ENCODE measurements at regions not wholly inside any gene's neighbourhood (a gene's known extent, or its start where the extent isn't known, plus 50 kb on each side); places are given as distances from the start of the nearest gene placed in this dataset.

DNA sequence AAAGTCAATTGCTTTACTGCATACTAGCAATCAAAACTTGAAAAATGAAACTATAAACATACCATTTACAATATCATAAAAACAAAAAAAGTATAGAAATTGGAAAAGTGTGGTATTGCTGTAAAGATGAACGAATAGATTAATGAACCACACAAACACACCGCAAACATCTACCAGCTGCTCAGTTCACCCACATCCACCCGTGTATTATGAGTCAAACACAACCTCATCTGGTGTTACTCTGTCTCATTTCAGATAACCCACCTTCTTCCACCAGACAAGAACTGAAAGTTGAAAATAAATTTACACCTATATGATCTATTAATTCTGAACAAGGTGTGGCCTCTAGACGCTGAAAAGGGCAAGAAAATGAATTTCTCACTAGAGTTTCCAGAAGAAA, 53.3 kb downstream of the BLID start:
- no peak for DNase-seq (ENCODE audit: low read depth)

GRCh38 chr11:122059565-122059964, 56.5 kb downstream of the BLID start:
- no peak for DNase-seq (ENCODE audit: low read depth)

DNA sequence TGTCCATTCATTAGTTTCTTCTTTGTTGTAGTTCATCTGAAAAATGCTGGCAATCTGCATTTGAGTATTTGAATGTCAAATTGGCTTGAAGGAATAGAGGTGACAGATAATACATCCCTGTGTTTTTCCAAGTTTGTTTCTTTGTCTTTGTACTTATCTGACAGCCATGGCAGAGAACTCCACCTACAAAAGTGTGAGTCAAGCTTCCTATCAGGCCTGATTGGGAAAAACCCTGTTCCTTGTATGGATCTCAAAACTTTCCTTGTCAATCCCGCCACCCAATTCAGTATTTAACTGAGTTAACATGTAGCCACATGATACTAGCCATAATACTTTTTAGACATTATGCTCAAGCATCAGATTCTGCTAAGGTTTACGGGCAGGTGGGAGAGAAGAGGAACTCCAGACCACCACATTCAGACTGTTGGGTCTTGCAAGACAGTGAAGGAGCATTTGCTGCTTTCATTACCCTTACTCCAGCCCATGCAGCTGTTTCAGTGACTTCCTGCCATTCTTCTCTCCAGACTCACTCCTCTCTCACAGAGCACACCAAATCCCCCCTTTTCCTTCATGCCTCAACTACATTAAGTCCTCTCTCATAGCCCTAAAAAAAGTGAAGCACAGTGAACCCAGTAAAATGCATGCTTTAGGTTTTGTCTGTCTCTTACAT, 65.9 kb downstream of the BLID start:
- no peak for DNase-seq (ENCODE audit: low read depth)

GRCh38 chr11:122048401-122048800, 67.6 kb downstream of the BLID start:
- no peak for DNase-seq (ENCODE audit: low read depth)

- DNase-seq (ENCODE audit: low read depth) = no peak
Measured at GRCh38 chr11:122046846-122047245, 69.2 kb downstream of the BLID start.

DNA sequence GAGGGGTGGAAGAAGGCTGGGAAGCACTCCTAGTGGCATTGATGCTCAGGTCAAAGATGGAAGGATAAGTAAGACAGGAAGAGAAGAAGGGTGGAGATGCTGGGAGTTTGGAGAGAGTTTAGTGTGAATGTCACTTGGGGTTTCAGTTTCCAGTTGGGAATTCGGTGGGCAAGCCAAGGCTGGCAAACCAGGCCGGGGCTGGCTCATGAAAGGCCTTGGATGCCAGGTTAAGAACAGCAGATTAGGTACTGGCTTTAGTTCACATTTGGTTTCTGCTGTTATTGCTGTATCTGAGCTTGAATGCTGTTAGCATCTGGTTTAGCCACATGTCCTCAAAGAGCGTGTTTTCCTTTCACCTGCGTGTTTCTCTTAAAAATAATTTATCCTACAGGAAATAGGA, 69.6 kb downstream of the BLID start:
- DNase-seq (ENCODE audit: low read depth) = no peak

- DNase-seq (ENCODE audit: low read depth) = peak; percentile 56
Measured at GRCh38 chr11:122045181-122045586, 70.8 kb downstream of the BLID start.

GRCh38 chr11:122044086-122044485, 71.9 kb downstream of the BLID start:
- no peak for DNase-seq (ENCODE audit: low read depth)

DNA sequence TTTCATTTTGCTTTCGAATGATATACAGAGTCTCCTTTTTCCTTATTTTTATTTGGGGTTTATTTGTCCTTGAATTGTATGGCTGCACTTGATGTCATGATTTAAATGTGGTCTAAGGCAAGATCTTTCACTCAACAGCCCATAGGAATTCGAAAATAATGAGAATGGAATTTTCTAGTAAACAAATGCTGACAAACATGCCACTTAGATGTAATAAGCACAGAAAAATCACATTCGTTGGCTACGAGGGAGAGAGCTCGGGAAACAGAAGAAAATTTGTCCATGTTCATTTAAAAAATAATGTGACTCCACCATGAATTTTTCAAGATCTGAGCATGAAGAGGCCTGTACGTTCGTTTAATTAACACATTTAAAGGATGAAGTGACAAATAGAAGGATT, 73.0 kb downstream of the BLID start:
- no peak for DNase-seq (ENCODE audit: low read depth)

DNA sequence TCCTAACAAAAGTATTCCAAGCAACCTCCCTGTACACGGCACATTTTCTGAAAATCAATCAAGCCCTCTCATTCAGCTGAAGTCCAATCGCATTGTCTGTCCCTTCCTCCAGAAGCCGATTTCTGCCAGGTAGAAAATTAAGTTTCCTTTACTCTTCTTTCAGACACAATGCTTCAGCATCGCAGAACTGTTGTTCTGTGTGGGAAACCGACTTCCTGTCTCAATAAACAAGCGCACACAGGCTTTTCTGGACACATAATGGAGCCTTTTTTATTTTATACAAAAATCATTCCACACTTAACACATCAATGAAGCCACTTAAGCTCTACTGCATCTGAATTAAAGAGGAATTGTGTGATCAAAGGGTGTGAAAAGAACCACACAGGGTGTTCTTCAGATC, 75.6 kb downstream of the BLID start:
- no peak for DNase-seq (ENCODE audit: low read depth)

DNA sequence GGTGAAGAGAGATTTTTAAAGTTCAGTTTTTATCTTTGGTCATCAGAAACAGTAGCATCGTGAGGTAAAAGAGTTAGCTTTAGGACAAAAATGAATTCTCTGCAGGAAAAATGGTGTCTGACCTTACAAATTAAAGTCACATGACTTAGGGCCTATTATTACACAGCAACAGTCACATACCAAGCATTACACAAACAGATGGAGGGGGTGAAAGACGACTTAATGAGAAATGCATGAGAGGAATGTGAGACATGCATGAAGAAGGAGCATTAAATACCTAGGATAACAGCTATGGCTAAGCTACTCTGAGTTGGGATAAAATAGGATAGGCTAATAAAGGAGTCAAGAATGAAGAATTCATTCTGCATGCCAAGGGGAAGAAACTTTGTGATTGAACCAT, 77.5 kb downstream of the BLID start:
- peak; percentile 15 for DNase-seq (ENCODE audit: low read depth)

- DNase-seq (ENCODE audit: low read depth) = no peak
Measured at GRCh38 chr11:122037911-122038310, 78.1 kb downstream of the BLID start.

DNA sequence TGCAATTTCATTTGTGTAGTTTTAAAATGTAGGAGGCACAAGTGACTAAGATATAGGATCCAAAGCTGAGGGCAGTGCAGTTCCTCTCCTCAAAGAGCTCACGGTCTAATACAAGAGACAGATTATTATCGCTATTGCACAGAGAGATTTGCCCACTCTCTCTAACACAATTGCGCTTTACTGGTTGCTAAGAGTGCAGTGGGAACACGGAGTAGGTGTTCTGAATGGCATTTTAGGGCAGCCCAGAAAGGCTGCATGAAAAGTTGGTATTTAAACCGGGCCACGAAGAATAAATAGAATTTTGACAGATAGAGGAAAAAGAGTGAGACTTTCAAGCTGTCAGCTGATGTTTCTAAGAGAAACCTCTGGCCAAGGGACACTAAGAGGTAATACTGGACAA, 79.5 kb downstream of the BLID start:
- no peak for DNase-seq (ENCODE audit: low read depth)

- DNase-seq (ENCODE audit: low read depth) = no peak
Measured at GRCh38 chr11:122036018-122036417, 80.0 kb downstream of the BLID start.

DNA sequence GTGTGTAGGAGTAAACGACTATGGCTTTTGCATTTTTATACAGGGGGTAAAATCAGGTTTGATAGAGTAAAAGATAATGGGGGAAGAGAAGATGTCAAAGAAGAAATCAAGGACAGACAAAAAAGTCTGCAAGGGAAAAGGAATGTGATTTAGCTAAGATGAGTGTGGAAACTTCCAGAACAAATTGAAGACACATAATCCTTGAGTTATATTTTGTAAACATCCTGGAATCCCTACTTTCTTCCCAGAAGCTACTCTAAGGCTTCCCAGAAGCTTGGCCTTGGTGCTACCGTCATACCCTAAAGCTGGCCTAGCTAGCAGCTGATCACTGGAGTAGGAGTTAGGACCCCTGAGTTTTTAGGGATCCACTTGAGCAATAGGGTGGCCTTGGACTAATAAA, 82.4 kb downstream of the BLID start:
- DNase-seq (ENCODE audit: low read depth) = no peak

- DNase-seq (ENCODE audit: low read depth) = no peak
Measured at GRCh38 chr11:122033193-122033592, 82.8 kb downstream of the BLID start.

DNA sequence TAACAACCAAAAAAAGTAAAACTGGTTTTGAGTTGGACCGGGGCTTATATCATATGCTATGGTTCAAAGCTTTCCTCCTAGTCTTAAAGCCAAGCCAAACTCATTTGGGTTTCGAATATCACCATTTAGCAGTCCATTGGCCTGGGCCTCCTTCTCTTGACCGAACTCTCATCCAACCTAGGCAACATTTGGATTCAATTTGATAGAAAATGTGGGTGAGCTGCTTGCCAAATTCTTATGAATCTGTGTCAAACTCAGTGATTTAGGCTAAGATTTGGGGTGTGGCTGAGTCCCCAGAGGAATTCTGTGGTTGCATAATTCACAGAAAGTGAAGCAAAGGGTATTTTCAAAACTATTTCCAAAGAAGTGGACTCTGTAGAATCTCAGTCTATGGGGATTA, 83.7 kb downstream of the BLID start:
- no peak for DNase-seq (ENCODE audit: low read depth)

GRCh38 chr11:122031813-122032212, 84.2 kb downstream of the BLID start:
- DNase-seq (ENCODE audit: low read depth) = no peak

- DNase-seq (ENCODE audit: low read depth) = no peak
Measured at GRCh38 chr11:122030286-122030685, 85.7 kb downstream of the BLID start.

- DNase-seq (ENCODE audit: low read depth) = no peak
Measured at GRCh38 chr11:122028545-122028944, 87.5 kb downstream of the BLID start.

- DNase-seq (ENCODE audit: low read depth) = no peak
Measured at GRCh38 chr11:122028036-122028435, 88.0 kb downstream of the BLID start.

DNA sequence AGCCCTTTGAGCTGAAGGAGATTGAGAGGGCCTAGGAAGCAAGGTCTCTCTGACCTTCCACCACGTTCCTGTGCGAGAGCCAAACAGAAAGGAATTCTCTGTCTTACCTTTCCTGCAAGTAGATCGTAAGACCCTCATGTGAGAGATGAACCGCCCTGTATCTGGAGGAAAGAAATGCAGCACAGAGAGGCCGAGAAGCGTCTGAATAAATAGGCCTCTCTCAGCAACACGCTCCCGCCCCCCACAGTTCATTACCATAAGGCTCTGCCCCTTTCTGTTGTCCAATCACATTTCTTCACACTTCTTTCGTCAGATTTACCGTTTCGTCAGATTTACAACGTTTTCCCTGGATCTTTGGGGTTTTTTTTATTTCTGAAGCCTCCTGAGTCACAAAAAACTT, 90.3 kb downstream of the BLID start:
- no peak for DNase-seq (ENCODE audit: low read depth)

GRCh38 chr11:122024278-122024677, 91.7 kb downstream of the BLID start:
- DNase-seq (ENCODE audit: low read depth) = no peak

- peak; percentile 5 for DNase-seq (ENCODE audit: low read depth)
Measured at GRCh38 chr11:122023614-122024250, 92.3 kb downstream of the BLID start.
